BLaER1 treated with 17β-estradiol and CSF1 and Interleukin-3, amounts not matched to agents 10 nM and 100 nM (cell line): ENCODE measurements at regions not wholly inside any gene's neighbourhood (a gene's known extent, or its start where the extent isn't known, plus 50 kb on each side); places are given as distances from the start of the nearest gene placed in this dataset.
"Not testable (repeated sequence)": the region's sequence is repeated elsewhere in the genome, so short reads cannot be mapped to it uniquely, and the experiment has no call there.

Source experiments
- H3K27ac ChIP-seq, 11 experiments: shearing (Covaris generic); formaldehyde crosslinking; 2 replicates each; pipeline ENCODE4 v1.8.1; 2022
- H3K27me3 ChIP-seq, 11 experiments: shearing (Covaris generic); formaldehyde crosslinking; 2 replicates each; pipeline ENCODE4 v1.8.1; 2022
- H3K36me3 ChIP-seq, 11 experiments: shearing (Covaris generic); formaldehyde crosslinking; 2 replicates each; pipeline ENCODE4 v1.8.1; 2022
- H3K4me1 ChIP-seq, 10 experiments: shearing (Covaris generic); formaldehyde crosslinking; 2 replicates each; pipeline ENCODE4 v1.8.1; 2022
- H3K4me2 ChIP-seq, 11 experiments: shearing (Covaris generic); formaldehyde crosslinking; 2 replicates each; pipeline ENCODE4 v1.8.1; 2022
- H3K4me3 ChIP-seq, 10 experiments: shearing (Covaris generic); formaldehyde crosslinking; 2 replicates each; pipeline ENCODE4 v1.8.1; 2022
- H3K9ac ChIP-seq, 11 experiments: shearing (Covaris generic); formaldehyde crosslinking; 2 replicates each; pipeline ENCODE4 v1.8.1; 2022
- H3K9me3 ChIP-seq, 11 experiments: shearing (Covaris generic); formaldehyde crosslinking; replicated peaks in 1 of 11; 2 replicates each; pipeline ENCODE4 v1.8.1; 2022
- H4K20me1 ChIP-seq, 11 experiments: shearing (Covaris generic); formaldehyde crosslinking; 2 replicates each; pipeline ENCODE4 v1.8.1; 2022
- Cebpa-rat ChIP-seq, 11 experiments: shearing (Covaris generic); IDR thresholded peaks; 2 replicates each; pipeline ENCODE4 v1.8.1; 2022

GRCh38 chr12:127596891-127597290 lies 670.1 kb upstream of the TMEM132C start:
- no peak overlapping the region for H3K4me2 ChIP-seq
- H3K36me3 ChIP-seq: no peaks in the 10 kb centered on the region
- no peak overlapping the region for H3K9ac ChIP-seq
- H3K27me3 ChIP-seq: no peaks in the 10 kb centered on the region
- H3K9me3 ChIP-seq: no peaks in the 10 kb centered on the region
- TF ChIP-seq Cebpa-rat (IDR thresholded peaks at IDR 0.05): no peak
- H3K4me3 ChIP-seq: no peak overlapping the region
- H3K4me1 ChIP-seq: peaks cover 0 to 5% (median 0%) of the 10 kb centered on the region in 10 experiments; a peak in 4 of 20 replicates
- H4K20me1 ChIP-seq: no peaks in the 10 kb centered on the region
- no peak overlapping the region for H3K27ac ChIP-seq

GRCh38 chr12:127599436-127599835 lies 667.5 kb upstream of the TMEM132C start:
- no peaks in the 10 kb centered on the region for H4K20me1 ChIP-seq
- no peak for TF ChIP-seq Cebpa-rat (IDR thresholded peaks at IDR 0.05)
- no peak overlapping the region for H3K4me3 ChIP-seq
- no peak overlapping the region for H3K27ac ChIP-seq
- no peaks in the 10 kb centered on the region for H3K9me3 ChIP-seq
- H3K36me3 ChIP-seq: no peaks in the 10 kb centered on the region
- no peaks in the 10 kb centered on the region for H3K27me3 ChIP-seq
- no peak overlapping the region for H3K9ac ChIP-seq
- no peak overlapping the region for H3K4me2 ChIP-seq
- H3K4me1 ChIP-seq: peaks cover 0 to 4% (median 0%) of the 10 kb centered on the region in 10 experiments; a peak in 2 of 20 replicates

GRCh38 chr12:127600211-127600610 lies 666.8 kb upstream of the TMEM132C start:
- Histone ChIP-seq H3K9ac (no peak overlapping the region), H3K36me3 (no peaks in the 10 kb centered on the region), H3K27me3 (no peaks in the 10 kb centered on the region), H3K4me2 (no peak overlapping the region), H3K4me3 (no peak overlapping the region), H3K9me3 (peaks cover 0 to 6% (median 0%) of the 10 kb centered on the region in 11 experiments; a peak in 1 of 22 replicates), H3K4me1 (no peaks in the 10 kb centered on the region), H3K27ac (no peak overlapping the region), H4K20me1 (no peaks in the 10 kb centered on the region)
- no peak for TF ChIP-seq Cebpa-rat (IDR thresholded peaks at IDR 0.05)

- no peak overlapping the region for H3K27ac ChIP-seq
- peaks cover 0 to 6% (median 0%) of the 10 kb centered on the region in 11 experiments; a peak in 1 of 22 replicates for H3K9me3 ChIP-seq
- no peaks in the 10 kb centered on the region for H3K4me1 ChIP-seq
- H3K36me3 ChIP-seq: no peaks in the 10 kb centered on the region
- no peaks in the 10 kb centered on the region for H4K20me1 ChIP-seq
- H3K4me2 ChIP-seq: no peak overlapping the region
- H3K9ac ChIP-seq: no peak overlapping the region
- no peak for TF ChIP-seq Cebpa-rat (IDR thresholded peaks at IDR 0.05)
- H3K4me3 ChIP-seq: no peak overlapping the region
- no peaks in the 10 kb centered on the region for H3K27me3 ChIP-seq
Observed at GRCh38 chr12:127606476-127607015, 660.4 kb upstream of the TMEM132C start.

- no peak overlapping the region for H3K27ac ChIP-seq
- H3K9ac ChIP-seq: no peak overlapping the region
- H3K27me3 ChIP-seq: no peaks in the 10 kb centered on the region
- no peak overlapping the region for H3K4me2 ChIP-seq
- H3K9me3 ChIP-seq: peaks cover 0 to 6% (median 0%) of the 10 kb centered on the region in 11 experiments; a peak in 1 of 22 replicates
- no peaks in the 10 kb centered on the region for H3K36me3 ChIP-seq
- no peak for TF ChIP-seq Cebpa-rat (IDR thresholded peaks at IDR 0.05)
- no peaks in the 10 kb centered on the region for H3K4me1 ChIP-seq
- H3K4me3 ChIP-seq: no peak overlapping the region
- H4K20me1 ChIP-seq: no peaks in the 10 kb centered on the region
Observed at GRCh38 chr12:127607146-127607725, 659.7 kb upstream of the TMEM132C start.

GRCh38 chr12:127608359-127608758 lies 658.6 kb upstream of the TMEM132C start:
- not testable (repeated sequence) for H3K4me2 ChIP-seq, H3K4me3 ChIP-seq, H3K27me3 ChIP-seq, H4K20me1 ChIP-seq, H3K36me3 ChIP-seq, H3K9me3 ChIP-seq, H3K4me1 ChIP-seq, H3K27ac ChIP-seq, H3K9ac ChIP-seq

GRCh38 chr12:127613056-127613455 lies 653.9 kb upstream of the TMEM132C start:
- Histone ChIP-seq H4K20me1 (no peaks in the 10 kb centered on the region), H3K36me3 (no peaks in the 10 kb centered on the region), H3K4me1 (peaks cover 0 to 11% (median 0%) of the 10 kb centered on the region in 10 experiments; a peak in 6 of 20 replicates), H3K27ac (no peak overlapping the region), H3K4me3 (no peak overlapping the region), H3K27me3 (no peaks in the 10 kb centered on the region), H3K9ac (no peak overlapping the region), H3K9me3 (no peaks in the 10 kb centered on the region), H3K4me2 (no peak overlapping the region)
- no peak for TF ChIP-seq Cebpa-rat (IDR thresholded peaks at IDR 0.05)

- Histone ChIP-seq H3K4me3 (no peak overlapping the region), H3K27ac (no peak overlapping the region), H3K9ac (no peak overlapping the region), H3K4me2 (no peak overlapping the region), H3K27me3 (no peaks in the 10 kb centered on the region), H3K9me3 (peaks cover 12 to 27% (median 16%) of the 10 kb centered on the region in 11 experiments), H3K36me3 (no peaks in the 10 kb centered on the region), H3K4me1 (peaks cover 0 to 10% (median 0%) of the 10 kb centered on the region in 10 experiments; a peak in 6 of 20 replicates), H4K20me1 (no peaks in the 10 kb centered on the region)
- no peak for TF ChIP-seq Cebpa-rat (IDR thresholded peaks at IDR 0.05)
Observed at GRCh38 chr12:127619869-127620734, 646.9 kb upstream of the TMEM132C start.

- Histone ChIP-seq H3K9me3 (peaks cover 12 to 27% (median 16%) of the 10 kb centered on the region in 11 experiments), H3K27ac (no peak overlapping the region), H4K20me1 (no peaks in the 10 kb centered on the region), H3K9ac (no peak overlapping the region), H3K4me1 (peaks cover 0 to 2% (median 0%) of the 10 kb centered on the region in 10 experiments; a peak in 3 of 20 replicates), H3K36me3 (no peaks in the 10 kb centered on the region), H3K27me3 (no peaks in the 10 kb centered on the region), H3K4me3 (no peak overlapping the region), H3K4me2 (no peak overlapping the region)
- TF ChIP-seq Cebpa-rat (IDR thresholded peaks at IDR 0.05): no peak
Observed at GRCh38 chr12:127620735-127621355, 646.1 kb upstream of the TMEM132C start.
